ENCODE measurements at regions not wholly inside any gene's neighbourhood (a gene's known extent, or its start where the extent isn't known, plus 50 kb on each side); places are given as distances from the start of the nearest gene placed in this dataset.

DNA sequence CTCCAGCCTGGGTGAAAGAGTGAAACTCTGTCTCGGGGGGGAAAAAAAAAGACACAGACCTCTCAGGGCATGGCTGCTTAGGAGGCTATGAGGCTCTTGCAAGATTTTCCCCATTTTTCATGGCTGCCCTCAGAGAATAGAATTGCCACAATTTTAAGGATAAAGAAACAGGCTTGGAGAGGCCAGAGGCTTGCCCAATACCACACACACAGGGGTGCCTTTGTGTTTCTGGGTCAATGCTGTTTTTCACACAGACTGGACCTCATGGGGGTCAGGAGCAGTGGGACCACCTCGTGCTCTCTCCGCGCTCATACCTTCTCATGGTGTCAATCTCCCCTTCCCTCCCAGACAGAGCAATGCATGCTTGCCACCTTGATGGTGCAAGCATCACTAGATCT lies 65.4 kb upstream of the ST3GAL5 start:
- intact Hi-C loops (cut with micrococcal nuclease): no loop called here
- TF ChIP-seq CTCF (IDR thresholded peaks at IDR 0.05; ENCODE audit: borderline replicate concordance): no peak
- no peak overlapping the region for H3K4me3 ChIP-seq
- no peaks in the 10 kb centered on the region for H3K36me3 ChIP-seq
- H3K27me3 ChIP-seq (ENCODE audit: low read depth): peaks cover 20% of the 10 kb centered on the region
- no peak overlapping the region for H3K27ac ChIP-seq (replicated peaks)
- no peaks in the 10 kb centered on the region for H3K9me3 ChIP-seq (replicated peaks)
- peaks cover 13% of the 10 kb centered on the region for H3K4me1 ChIP-seq
- DNase-seq: no peak

GRCh38 chr2:85953476-85953875 lies 64.7 kb upstream of the ST3GAL5 start:
- Histone ChIP-seq H3K36me3 (no peaks in the 10 kb centered on the region), H3K27ac (replicated peaks) (no peak overlapping the region), H3K4me1 (peaks cover 12% of the 10 kb centered on the region), H3K9me3 (replicated peaks) (no peaks in the 10 kb centered on the region), H3K4me3 (no peak overlapping the region), H3K27me3 (ENCODE audit: low read depth) (peaks cover 20% of the 10 kb centered on the region)
- TF ChIP-seq CTCF (IDR thresholded peaks at IDR 0.05; ENCODE audit: borderline replicate concordance): no peak
- intact Hi-C loops (cut with micrococcal nuclease): no loop called here
- DNase-seq: no peak

DNA sequence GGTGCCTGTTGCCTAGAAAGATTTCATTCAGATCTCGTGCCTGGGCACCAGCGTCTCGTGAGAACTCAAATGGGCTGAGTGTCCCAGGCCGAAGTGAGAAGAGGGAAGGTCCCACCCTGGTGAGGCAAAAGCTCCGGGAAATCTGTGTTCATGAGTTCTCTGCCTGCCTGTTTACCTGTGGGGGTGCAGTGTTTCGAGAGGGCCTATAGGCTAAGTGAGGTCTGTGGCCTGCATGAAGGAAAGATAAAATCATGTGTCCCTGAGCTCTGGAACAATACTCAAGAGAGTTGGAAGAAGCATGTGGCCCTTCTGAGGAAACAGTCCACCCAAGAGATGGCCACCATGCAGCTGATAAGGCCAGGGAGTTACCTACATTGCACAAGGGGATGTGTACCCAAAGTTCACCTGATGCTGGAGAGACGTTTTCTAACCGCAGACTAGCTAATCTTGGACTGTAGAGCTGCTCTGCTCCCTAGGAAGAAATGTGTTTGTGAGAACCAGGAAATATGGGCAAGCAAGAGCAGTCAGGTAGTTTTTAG lies 63.5 kb upstream of the ST3GAL5 start:
- peaks cover 8% of the 10 kb centered on the region for H3K9me3 ChIP-seq (replicated peaks)
- no peak overlapping the region for H3K4me3 ChIP-seq
- H3K4me1 ChIP-seq: peaks cover 12% of the 10 kb centered on the region
- TF ChIP-seq CTCF (IDR thresholded peaks at IDR 0.05; ENCODE audit: borderline replicate concordance): no peak
- no peaks in the 10 kb centered on the region for H3K36me3 ChIP-seq
- DNase-seq: no peak
- no peak overlapping the region for H3K27ac ChIP-seq (replicated peaks)
- peaks cover 20% of the 10 kb centered on the region for H3K27me3 ChIP-seq (ENCODE audit: low read depth)
- intact Hi-C loops (cut with micrococcal nuclease): no loop called here

DNA sequence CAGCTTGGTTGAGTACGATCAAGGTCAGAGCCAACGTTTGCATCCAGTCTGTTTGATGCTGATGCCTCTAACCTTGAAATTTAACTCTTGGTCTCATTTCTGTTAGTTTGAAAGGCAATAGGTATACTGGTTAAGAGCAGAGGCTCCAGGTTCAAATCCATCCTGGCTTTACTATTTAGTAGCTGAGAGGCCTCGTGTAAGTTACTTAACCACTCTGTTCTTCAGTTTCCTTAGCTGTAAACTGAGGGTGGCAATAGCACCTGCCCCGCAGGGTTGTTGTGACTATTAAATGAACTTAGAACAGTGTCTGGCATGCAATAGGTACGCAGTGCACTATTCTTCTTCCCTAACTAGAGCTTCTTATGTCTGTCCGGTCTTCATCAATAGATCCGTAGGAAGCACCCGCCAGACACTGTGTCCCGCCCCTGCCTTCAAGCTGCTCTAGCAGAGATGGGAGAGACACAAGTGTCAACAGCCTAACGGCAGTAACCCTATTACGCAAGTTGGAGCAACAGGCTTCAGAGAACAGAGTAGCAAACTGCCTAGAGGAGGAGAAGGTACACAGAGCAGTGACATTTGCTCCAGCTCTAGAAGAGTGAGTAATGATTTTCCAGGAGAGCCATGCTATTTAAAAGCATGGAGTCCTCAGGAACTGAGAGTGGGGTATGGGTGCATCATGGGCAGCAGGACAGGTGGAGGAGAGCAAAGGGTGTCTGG lies 62.7 kb upstream of the ST3GAL5 start:
- peaks cover 12% of the 10 kb centered on the region for H3K4me1 ChIP-seq
- intact Hi-C loops (cut with micrococcal nuclease): no loop called here

GRCh38 chr2:85950743-85951142 lies 62.0 kb upstream of the ST3GAL5 start:
- H3K36me3 ChIP-seq: no peaks in the 10 kb centered on the region
- no peak overlapping the region for H3K4me3 ChIP-seq
- H3K4me1 ChIP-seq: peaks cover 12% of the 10 kb centered on the region
- DNase-seq: no peak
- peaks cover 13% of the 10 kb centered on the region for H3K9me3 ChIP-seq (replicated peaks)
- intact Hi-C loops (cut with micrococcal nuclease): no loop called here
- no peak overlapping the region for H3K27ac ChIP-seq (replicated peaks)
- peaks cover 20% of the 10 kb centered on the region for H3K27me3 ChIP-seq (ENCODE audit: low read depth)
- no peak for TF ChIP-seq CTCF (IDR thresholded peaks at IDR 0.05; ENCODE audit: borderline replicate concordance)

More for the DNA sequence above, 62.7 kb upstream of the ST3GAL5 start:
- H3K27me3 ChIP-seq (ENCODE audit: low read depth): peaks cover 20% of the 10 kb centered on the region
- peaks cover 13% of the 10 kb centered on the region for H3K9me3 ChIP-seq (replicated peaks)
- H3K36me3 ChIP-seq: no peaks in the 10 kb centered on the region
- no peak overlapping the region for H3K27ac ChIP-seq (replicated peaks)
- no peak for DNase-seq
- H3K4me3 ChIP-seq: no peak overlapping the region
- TF ChIP-seq CTCF (IDR thresholded peaks at IDR 0.05; ENCODE audit: borderline replicate concordance): no peak
